DMS153 treated with DMSO at 0.1 percent for 48 hours (cell line): ENCODE measurements at regions not wholly inside any gene's neighbourhood (a gene's known extent, or its start where the extent isn't known, plus 50 kb on each side); places are given as distances from the start of the nearest gene placed in this dataset.

Experiments used
- DNase-seq: peaks from one replicate; lab custom pipeline; 2025; ENCODE audit not compliant: unreplicated experiment; lab: John Stamatoyannopoulos, UW

- DNase-seq: no peak
Measured at GRCh38 chr1:90650401-90650800, 66.7 kb downstream of the BARHL2 start.

- no peak for DNase-seq
Measured at GRCh38 chr1:90640325-90640724, 76.8 kb downstream of the BARHL2 start.

GRCh38 chr1:90622666-90623065, 94.4 kb downstream of the BARHL2 start:
- DNase-seq: no peak

- DNase-seq: no peak
Measured at GRCh38 chr1:90621986-90622385, 95.1 kb downstream of the BARHL2 start.

GRCh38 chr1:90616395-90616794, 100.7 kb downstream of the BARHL2 start:
- no peak for DNase-seq

- DNase-seq: no peak
Measured at GRCh38 chr1:90614872-90615271, 102.2 kb downstream of the BARHL2 start.

GRCh38 chr1:90613371-90613770, 103.7 kb downstream of the BARHL2 start:
- DNase-seq: no peak

- no peak for DNase-seq
Measured at GRCh38 chr1:90612033-90612432, 105.1 kb downstream of the BARHL2 start.

- no peak for DNase-seq
Measured at GRCh38 chr1:90607736-90608135, 109.4 kb downstream of the BARHL2 start.

GRCh38 chr1:90605070-90605469, 112.0 kb downstream of the BARHL2 start:
- DNase-seq: no peak

- no peak for DNase-seq
Measured at GRCh38 chr1:90593312-90593711, 123.8 kb downstream of the BARHL2 start.

GRCh38 chr1:90591970-90592356, 125.1 kb downstream of the BARHL2 start:
- no peak for DNase-seq

GRCh38 chr1:90591355-90591969, 125.6 kb downstream of the BARHL2 start:
- DNase-seq: no peak

GRCh38 chr1:90580176-90580575, 136.9 kb downstream of the BARHL2 start:
- DNase-seq: peak; percentile 54

- peak; percentile 45 for DNase-seq
Measured at GRCh38 chr1:90579212-90579802, 137.8 kb downstream of the BARHL2 start.

GRCh38 chr1:90574692-90575370, 142.3 kb downstream of the BARHL2 start:
- DNase-seq: no peak

GRCh38 chr1:90573736-90574135, 143.4 kb downstream of the BARHL2 start:
- DNase-seq: no peak

GRCh38 chr1:90572446-90572845, 144.7 kb downstream of the BARHL2 start:
- no peak for DNase-seq

GRCh38 chr1:90568436-90568835, 148.7 kb downstream of the BARHL2 start:
- no peak for DNase-seq

- DNase-seq: no peak
Measured at GRCh38 chr1:90564164-90564563, 152.9 kb downstream of the BARHL2 start.

GRCh38 chr1:90562892-90563291, 154.2 kb downstream of the BARHL2 start:
- DNase-seq: no peak

GRCh38 chr1:90561911-90562310, 155.2 kb downstream of the BARHL2 start:
- no peak for DNase-seq
